Epithelial cell of esophagus (primary cell): ENCODE measurements at regions not wholly inside any gene's neighbourhood (a gene's known extent, or its start where the extent isn't known, plus 50 kb on each side); places are given as distances from the start of the nearest gene placed in this dataset.
A peak's percentile ranks its signal among the peaks of the same experiment; 100 is the strongest.
"Not testable (repeated sequence)": the region's sequence is repeated elsewhere in the genome, so short reads cannot be mapped to it uniquely, and the experiment has no call there.

Source experiments
- DNase-seq: peaks from one replicate; pipeline ENCODE4 v3.0.0; 2010; ENCODE audit warnings: low read depth
- H3K4me3 ChIP-seq: 2 replicates; pipeline ENCODE4 v1.5.1; 2011; ENCODE audit warnings: mild to moderate bottlenecking, low read length, control low read depth
- CTCF ChIP-seq: IDR thresholded peaks from 2 replicates; pipeline ENCODE4 v1.5.1; 2011; ENCODE audit warnings: low read depth, mild to moderate bottlenecking, low read length, control low read depth, inconsistent platforms; ENCODE audit not compliant: insufficient read depth; ENCODE audit errors: missing control alignments

GRCh38 chr19:23984911-23985310 lies 70.2 kb downstream of the ZNF726 start:
- DNase-seq: peak; percentile 63
- not testable (repeated sequence) for H3K4me3 ChIP-seq

GRCh38 chr19:23986623-23987022 lies 71.9 kb downstream of the ZNF726 start:
- no peak for TF ChIP-seq CTCF
- DNase-seq: no peak
- no peak overlapping the region for H3K4me3 ChIP-seq

DNA sequence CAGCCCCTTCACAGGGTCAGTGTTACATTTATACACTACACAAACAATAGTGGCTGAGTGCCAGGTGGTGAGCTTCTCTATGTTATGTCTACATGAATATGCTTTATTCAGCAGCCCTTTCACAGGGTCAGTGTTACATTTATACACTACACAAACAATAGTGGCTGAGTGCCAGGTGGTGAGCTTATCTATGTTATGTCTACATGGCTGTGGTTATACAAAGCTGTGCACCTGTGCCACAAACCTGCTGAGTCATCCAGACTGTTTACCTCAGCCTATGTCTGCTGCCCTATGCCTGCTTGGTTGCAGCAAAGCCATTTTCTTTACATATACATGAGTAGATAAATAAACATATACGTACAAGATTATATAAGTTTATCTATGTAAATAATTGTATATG lies 76.5 kb downstream of the ZNF726 start:
- DNase-seq: peak; percentile 80
- no peak for TF ChIP-seq CTCF
- no peak overlapping the region for H3K4me3 ChIP-seq

- no peak for TF ChIP-seq CTCF
- H3K4me3 ChIP-seq: no peak overlapping the region
- DNase-seq: no peak
These were observed 77.7 kb downstream of the ZNF726 start for GRCh38 chr19:23992348-23992747.

DNA sequence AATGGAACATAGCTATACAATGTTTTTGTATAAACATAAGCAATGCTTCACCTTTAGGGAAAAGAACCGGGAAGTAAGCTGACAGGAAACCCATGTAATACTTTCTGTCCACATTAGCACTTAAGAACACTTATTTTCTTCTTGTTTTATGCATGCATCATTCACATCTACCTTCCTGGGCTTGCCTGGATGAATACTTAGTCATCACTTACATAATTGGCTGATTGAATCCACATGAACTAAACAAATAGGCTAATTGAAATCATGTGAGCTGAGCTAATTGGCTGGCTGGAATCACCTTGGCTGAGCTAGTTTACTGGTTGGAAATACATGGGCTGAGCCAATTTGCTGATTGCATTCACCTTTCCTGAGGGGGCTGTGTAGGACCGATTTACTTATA lies 78.8 kb downstream of the ZNF726 start:
- TF ChIP-seq CTCF: no peak
- no peak overlapping the region for H3K4me3 ChIP-seq
- peak; percentile 33 for DNase-seq

GRCh38 chr19:23996549-23996948 lies 81.9 kb downstream of the ZNF726 start:
- no peak overlapping the region for H3K4me3 ChIP-seq
- no peak for DNase-seq
- TF ChIP-seq CTCF: peak; percentile 14

DNA sequence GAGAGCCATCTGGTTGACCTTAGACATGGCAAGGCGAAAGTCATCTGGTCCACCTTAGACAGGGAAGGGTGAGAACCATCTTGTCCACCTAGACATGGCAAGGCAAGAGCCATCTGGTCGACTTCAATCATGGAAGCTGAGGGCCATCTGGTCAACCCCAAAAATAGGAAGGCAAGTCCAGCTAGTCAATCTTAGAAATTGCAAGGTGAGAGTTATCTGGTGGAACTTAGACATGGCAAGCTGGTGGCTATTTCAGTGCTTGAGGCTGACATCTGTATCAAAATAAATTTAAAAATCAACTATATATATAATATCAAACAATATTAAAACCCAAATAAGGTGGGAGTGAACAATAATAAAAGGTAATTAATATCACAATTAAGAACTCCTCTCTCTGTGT lies 83.9 kb downstream of the ZNF726 start:
- DNase-seq: no peak
- TF ChIP-seq CTCF: no peak
- H3K4me3 ChIP-seq: no peak overlapping the region
